GM12878 (cell line): ENCODE measurements at regions not wholly inside any gene's neighbourhood (a gene's known extent, or its start where the extent isn't known, plus 50 kb on each side); places are given as distances from the start of the nearest gene placed in this dataset.

Experiments used
- ATAC-seq: fragments of 200-7000 bp; cut with Tn5 transposase; 3 replicates; pipeline ENCODE4 v1.9.1; 2020; ENCODE audit warnings: mild to moderate bottlenecking, moderate library complexity
- BruUV-seq: library from RNA; stranded (reverse); fragments of 400-500 nt; replicated peaks from 2 replicates; lab custom pipeline; 2021; lab: Mats Ljungman, UMichigan
- CTCF ChIA-PET: fragments of 300-600 bp; sonication (Branson Sonifier 250); formaldehyde crosslinking; extraction: SDS; loops from one replicate; lab custom pipeline; 2021; ENCODE audit warnings: inconsistent platforms; lab: Yijun Ruan, JAX
- POLR2A ChIA-PET: fragments of 350-600 bp; formaldehyde crosslinking; extraction: SDS; loops from one replicate; lab custom pipeline; 2021; ENCODE audit warnings: inconsistent platforms; lab: Charles Lee
- RAD21 ChIA-PET: fragments of 300-600 bp; sonication (Branson Sonifier 250); formaldehyde crosslinking; loops from one replicate; lab custom pipeline; 2023; ENCODE audit warnings: antibody characterized with exemption; ENCODE audit not compliant: unreplicated experiment; lab: Charles Lee
- SMC1A ChIA-PET: fragments of 300-600 bp; sonication (Branson Sonifier 250); formaldehyde crosslinking; loops from one replicate; lab custom pipeline; 2023; ENCODE audit not compliant: unreplicated experiment, uncharacterized antibody; lab: Charles Lee
- DNase-seq: peaks from one replicate; pipeline ENCODE4 v3.0.0-alpha.2; 2011; ENCODE audit warnings: low read depth, low spot score
- FAIRE-seq: peaks from 3 replicates; lab custom pipeline; 2011; peaks lifted over from hg19 to GRCh38; lab: Jason Lieb, UNC
- H2AFZ ChIP-seq: 2 replicates; pipeline ENCODE4 v1.6.0; 2011; ENCODE audit warnings: low read depth, low read length, control low read depth; ENCODE audit not compliant: control insufficient read depth
- H3K27ac ChIP-seq: 2 replicates; pipeline ENCODE4 v1.5.1; 2011; ENCODE audit warnings: control low read depth; ENCODE audit not compliant: control insufficient read depth, insufficient read depth
- H3K27me3 ChIP-seq, 2 experiments: replicated peaks in 1 of 2; 2 replicates each; pipeline versions ENCODE4 v1.6.0 to v1.6.1; 2011; ENCODE audit warnings: low read length in 1 of 2; ENCODE audit not compliant: control insufficient read depth in 2 of 2, insufficient read depth in 2 of 2
- H3K36me3 ChIP-seq, 2 experiments: 2 replicates each; pipeline ENCODE4 v1.5.1; 2011; ENCODE audit warnings: low read length in 1 of 2; ENCODE audit not compliant: control insufficient read depth in 2 of 2, insufficient read depth in 2 of 2
- H3K4me1 ChIP-seq: 2 replicates; pipeline ENCODE4 v1.6.1; 2011; ENCODE audit warnings: mild to moderate bottlenecking, low read length, moderate library complexity, mixed read lengths; ENCODE audit not compliant: control insufficient read depth, insufficient read depth
- H3K4me2 ChIP-seq: 2 replicates; pipeline ENCODE4 v1.6.0; 2011; ENCODE audit warnings: control low read depth; ENCODE audit not compliant: control insufficient read depth, insufficient read depth
- H3K4me3 ChIP-seq: fragments of 200-600 bp; sonication (generic); 2 replicates; pipeline ENCODE4 v1.5.1; 2016
- H3K79me2 ChIP-seq: 2 replicates; pipeline ENCODE4 v1.6.0; 2011; ENCODE audit warnings: low read length; ENCODE audit not compliant: control insufficient read depth, insufficient read depth
- H3K9ac ChIP-seq: 2 replicates; pipeline ENCODE4 v1.8.0; 2011; ENCODE audit warnings: low read length, control low read depth, mixed read lengths; ENCODE audit not compliant: control insufficient read depth, insufficient read depth
- H3K9me3 ChIP-seq: replicated peaks from 3 replicates; pipeline ENCODE4 v1.5.1; 2011; ENCODE audit warnings: mild to moderate bottlenecking, low read length; ENCODE audit not compliant: control insufficient read depth, insufficient read depth
- H4K20me1 ChIP-seq: 2 replicates; pipeline ENCODE4 v1.6.0; 2011; ENCODE audit not compliant: control insufficient read depth, insufficient read depth
- IKZF2 ChIP-seq, 2 experiments: fragments of 450-650 bp; IDR thresholded peaks; 2 replicates each; pipeline ENCODE4 v1.6.1; 2017; ENCODE audit warnings: mild to moderate bottlenecking in 2 of 2, moderate library complexity in 2 of 2
- IRF4 ChIP-seq: IDR thresholded peaks from 2 replicates; pipeline ENCODE4 v1.6.1; 2011; ENCODE audit warnings: low read depth, low read length
- MTA2 ChIP-seq: fragments of 450-650 bp; IDR thresholded peaks from 2 replicates; pipeline ENCODE4 v1.6.1; 2016; ENCODE audit warnings: low read depth, mild to moderate bottlenecking, moderate library complexity
- POU2F2 ChIP-seq: IDR thresholded peaks from 3 replicates; pipeline ENCODE4 v1.6.1; 2011; ENCODE audit warnings: low read depth, mild to moderate bottlenecking, low read length, borderline replicate concordance
- PRDM15 ChIP-seq: fragments of 450-650 bp; formaldehyde crosslinking; IDR thresholded peaks from 2 replicates; pipeline ENCODE4 v1.4.0; 2020; ENCODE audit warnings: mild to moderate bottlenecking, moderate library complexity
- RAD51 ChIP-seq: fragments of 450-650 bp; IDR thresholded peaks from 2 replicates; pipeline ENCODE4 v1.6.1; 2016; ENCODE audit warnings: moderate library complexity, mild to moderate bottlenecking, inconsistent platforms
- RFX5 ChIP-seq: IDR thresholded peaks from 2 replicates; pipeline ENCODE4 v1.6.1; 2011; ENCODE audit warnings: low read depth, low read length, improper control_type of control experiment
- SMC3 ChIP-seq: IDR thresholded peaks from 2 replicates; pipeline ENCODE4 v1.6.1; 2011; ENCODE audit warnings: low read length, improper control_type of control experiment, borderline replicate concordance
- ZNF207 ChIP-seq: fragments of 450-650 bp; IDR thresholded peaks from 2 replicates; pipeline ENCODE4 v1.6.1; 2014; ENCODE audit warnings: antibody characterized with exemption, mild to moderate bottlenecking, borderline replicate concordance
- WGBS: methylation state at CpG from one replicate; pipeline ENCODE4 v1.1.6; 2016; ENCODE audit warnings: low lambda C conversion rate; ENCODE audit not compliant: insufficient replicate concordance, insufficient coverage; ENCODE audit errors: missing lambda C conversion rate; 5-methylcytosine and 5-hydroxymethylcytosine counted together
- in situ Hi-C: fragments of 300-500 bp; cut with MboI; formaldehyde crosslinking; loops from 9 replicates; pipeline ENCODE4 v1.14.3; 2018; ENCODE audit warnings: mixed read lengths
- intact Hi-C: fragments of 100-400 bp; cut with micrococcal nuclease; formaldehyde crosslinking; loops from one replicate; pipeline ENCODE4 v1.14.2; 2022; ENCODE audit not compliant: unreplicated experiment

- 65% methylated on average over 3 of the region's 3 CpGs for WGBS
- ATAC-seq = no peak
- Histone ChIP-seq H3K36me3 (no peaks in the 10 kb centered on the region), H3K4me2 (no peak overlapping the region), H3K27me3 (no peaks in the 10 kb centered on the region), H2AFZ (no peak overlapping the region), H4K20me1 (no peaks in the 10 kb centered on the region), H3K27ac (no peak overlapping the region), H3K79me2 (no peaks in the 10 kb centered on the region), H3K4me1 (no peaks in the 10 kb centered on the region), H3K4me3 (no peak overlapping the region), H3K9ac (no peak overlapping the region), H3K9me3 (no peaks in the 10 kb centered on the region; the same call in 2 of the 3 replicates)
- ChIA-PET SMC1A (interaction anchor here (0.6 kb wide), 1 partner anchor 110 kb away, joined by 3 read pairs; no protein-coding TSS in a partner anchor), POLR2A (no interaction called here), CTCF (no interaction called here), RAD21 (no interaction called here)
- BruUV-seq = no TSS peak
- TF ChIP-seq MTA2 (no peak), IRF4 (no peak), IKZF2 (IDR thresholded peaks at IDR 0.05) (no peak), POU2F2 (no peak), ZNF207 (no peak), SMC3 (no peak), RFX5 (no peak), PRDM15 (CRISPR knock-in tag) (no peak), RAD51 (no peak)
- in situ Hi-C loops = no loop called here
- no peak for DNase-seq
- no peak for FAIRE-seq
- intact Hi-C loops = no loop called here
These were observed 513.2 kb upstream of the NBEA start for GRCh38 chr13:34428911-34429310.
